ENCODE measurements at regions not wholly inside any gene's neighbourhood (a gene's known extent, or its start where the extent isn't known, plus 50 kb on each side); places are given as distances from the start of the nearest gene placed in this dataset.

GRCh38 chr9:88628811-88629210, 93.8 kb downstream of the NXNL2 start:
- TF ChIP-seq, protein P1, sequence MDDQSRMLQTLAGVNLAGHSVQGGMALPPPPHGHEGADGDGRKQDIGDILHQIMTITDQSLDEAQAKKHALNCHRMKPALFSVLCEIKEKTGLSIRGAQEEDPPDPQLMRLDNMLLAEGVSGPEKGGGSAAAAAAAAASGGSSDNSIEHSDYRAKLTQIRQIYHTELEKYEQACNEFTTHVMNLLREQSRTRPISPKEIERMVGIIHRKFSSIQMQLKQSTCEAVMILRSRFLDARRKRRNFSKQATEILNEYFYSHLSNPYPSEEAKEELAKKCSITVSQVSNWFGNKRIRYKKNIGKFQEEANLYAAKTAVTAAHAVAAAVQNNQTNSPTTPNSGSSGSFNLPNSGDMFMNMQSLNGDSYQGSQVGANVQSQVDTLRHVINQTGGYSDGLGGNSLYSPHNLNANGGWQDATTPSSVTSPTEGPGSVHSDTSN (IDR thresholded peaks at IDR 0.05): no peak
- TF ChIP-seq FOSL2 (IDR thresholded peaks at IDR 0.05; ENCODE audit: borderline replicate concordance, low read depth) (no peak), CTCF (IDR thresholded peaks at IDR 0.05) (no peak), EP300 (IDR thresholded peaks at IDR 0.05; ENCODE audit: borderline replicate concordance in 1 of 2, low read depth in 1 of 2, low read length in 1 of 2) (no peak), POLR2AphosphoS5 (IDR thresholded peaks at IDR 0.05; ENCODE audit: low read depth, low read length) (no peak), SMC3 (IDR thresholded peaks at IDR 0.05; ENCODE audit: low read depth, low read length) (no peak)
- TF ChIP-seq, protein P2, sequence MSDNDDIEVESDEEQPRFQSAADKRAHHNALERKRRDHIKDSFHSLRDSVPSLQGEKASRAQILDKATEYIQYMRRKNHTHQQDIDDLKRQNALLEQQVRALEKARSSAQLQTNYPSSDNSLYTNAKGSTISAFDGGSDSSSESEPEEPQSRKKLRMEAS (IDR thresholded peaks at IDR 0.05; ENCODE audit: low read depth): no peak
